ENCODE measurements at regions not wholly inside any gene's neighbourhood (a gene's known extent, or its start where the extent isn't known, plus 50 kb on each side); places are given as distances from the start of the nearest gene placed in this dataset.

DNA sequence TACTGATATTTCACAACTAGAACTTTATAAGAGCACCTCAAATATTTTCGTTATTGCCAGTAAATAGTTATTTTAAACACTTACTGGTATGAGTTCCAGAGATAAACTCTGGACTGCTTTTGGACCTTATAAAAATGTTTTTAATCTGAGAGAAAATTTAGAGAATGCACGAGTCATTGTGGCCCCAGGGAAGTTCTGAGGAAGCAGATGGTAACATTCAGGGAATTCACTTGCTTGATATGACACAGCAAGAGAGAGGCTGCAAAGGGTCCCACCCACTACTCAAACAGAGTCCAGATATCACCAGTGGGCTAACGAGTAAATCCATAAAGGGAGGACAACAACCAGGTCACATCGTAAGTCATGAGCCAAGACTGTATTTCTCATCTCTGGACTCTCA lies 526.8 kb downstream of the TDRD15 start:
- POLR2A ChIA-PET = no interaction called here
- TF ChIP-seq, protein P1, sequence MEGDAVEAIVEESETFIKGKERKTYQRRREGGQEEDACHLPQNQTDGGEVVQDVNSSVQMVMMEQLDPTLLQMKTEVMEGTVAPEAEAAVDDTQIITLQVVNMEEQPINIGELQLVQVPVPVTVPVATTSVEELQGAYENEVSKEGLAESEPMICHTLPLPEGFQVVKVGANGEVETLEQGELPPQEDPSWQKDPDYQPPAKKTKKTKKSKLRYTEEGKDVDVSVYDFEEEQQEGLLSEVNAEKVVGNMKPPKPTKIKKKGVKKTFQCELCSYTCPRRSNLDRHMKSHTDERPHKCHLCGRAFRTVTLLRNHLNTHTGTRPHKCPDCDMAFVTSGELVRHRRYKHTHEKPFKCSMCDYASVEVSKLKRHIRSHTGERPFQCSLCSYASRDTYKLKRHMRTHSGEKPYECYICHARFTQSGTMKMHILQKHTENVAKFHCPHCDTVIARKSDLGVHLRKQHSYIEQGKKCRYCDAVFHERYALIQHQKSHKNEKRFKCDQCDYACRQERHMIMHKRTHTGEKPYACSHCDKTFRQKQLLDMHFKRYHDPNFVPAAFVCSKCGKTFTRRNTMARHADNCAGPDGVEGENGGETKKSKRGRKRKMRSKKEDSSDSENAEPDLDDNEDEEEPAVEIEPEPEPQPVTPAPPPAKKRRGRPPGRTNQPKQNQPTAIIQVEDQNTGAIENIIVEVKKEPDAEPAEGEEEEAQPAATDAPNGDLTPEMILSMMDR (IDR thresholded peaks at IDR 0.05; ENCODE audit: insufficient read depth, low read depth, low read length) = no peak
- DNase-seq (ENCODE audit: low read depth) = peak; percentile 69
- no peaks in the 10 kb centered on the region for H3K27me3 ChIP-seq (ENCODE audit: control insufficient read depth, insufficient read depth, low read length)
- CTCF ChIA-PET = no interaction called here
- no peak overlapping the region for H3K4me3 ChIP-seq (ENCODE audit: low read depth, low read length)
- H3K36me3 ChIP-seq (ENCODE audit: control insufficient read depth, insufficient read depth, low read length) = no peaks in the 10 kb centered on the region

DNA sequence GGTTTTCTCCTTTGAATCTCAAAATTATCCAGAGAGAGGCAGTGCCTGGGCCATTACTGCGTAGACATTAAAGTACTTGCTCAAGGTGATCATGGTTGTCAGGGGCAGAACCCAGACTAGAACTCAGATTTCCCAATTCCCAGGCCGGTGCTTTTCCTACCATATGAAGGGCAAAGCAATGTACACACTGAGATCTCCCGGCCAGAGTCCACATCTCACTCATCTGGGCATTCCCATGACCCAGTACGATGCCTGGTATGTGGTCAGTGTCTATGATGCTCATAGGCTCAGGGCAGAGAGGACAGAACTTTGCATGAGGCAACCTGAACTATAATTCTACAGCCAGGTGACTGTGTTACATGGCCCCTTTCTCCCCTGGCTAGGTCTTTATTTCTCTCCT lies 531.4 kb downstream of the TDRD15 start:
- Histone ChIP-seq H3K4me3 (ENCODE audit: low read depth, low read length) (no peak overlapping the region), H3K27me3 (ENCODE audit: control insufficient read depth, insufficient read depth, low read length) (no peaks in the 10 kb centered on the region), H3K36me3 (ENCODE audit: control insufficient read depth, insufficient read depth, low read length) (no peaks in the 10 kb centered on the region)
- POLR2A ChIA-PET = no interaction called here
- CTCF ChIA-PET = no interaction called here
- TF ChIP-seq, protein P1 (IDR thresholded peaks at IDR 0.05; ENCODE audit: insufficient read depth, low read depth, low read length) = no peak
- DNase-seq (ENCODE audit: low read depth) = no peak

DNA sequence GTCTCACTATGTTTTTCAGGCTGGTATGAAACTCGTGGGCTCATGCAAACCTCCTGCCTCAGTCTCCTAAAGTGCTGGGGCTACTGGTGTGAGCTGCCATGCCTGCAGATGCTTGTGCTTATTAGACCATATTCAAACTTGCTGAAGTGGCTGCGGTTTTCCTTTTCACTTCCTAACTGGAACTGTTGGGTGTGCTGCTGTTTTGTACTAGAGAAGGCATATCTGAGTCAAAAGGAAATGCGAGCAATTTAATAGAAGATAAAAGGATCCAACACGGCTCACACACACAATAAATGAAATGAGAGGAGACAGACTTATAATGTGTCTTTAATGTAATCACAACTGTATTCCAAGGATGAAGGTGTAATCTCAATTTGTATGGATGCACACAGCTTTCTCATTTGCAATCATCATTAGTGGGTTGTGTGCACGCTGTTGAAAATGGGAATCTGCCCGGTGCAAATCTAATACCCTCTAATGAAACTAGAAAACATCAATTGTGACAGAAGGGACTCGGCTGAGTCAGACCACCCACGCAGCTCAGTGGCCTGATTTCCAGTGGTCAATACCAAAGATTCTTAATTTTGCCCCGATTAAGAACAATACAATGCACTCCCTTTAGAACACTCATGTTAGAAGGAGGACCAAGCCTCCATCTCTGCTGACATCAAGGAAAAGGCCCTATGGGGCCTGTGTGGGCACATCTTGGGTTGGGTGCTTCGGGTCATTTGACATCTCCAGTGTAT lies 532.7 kb downstream of the TDRD15 start:
- CTCF ChIA-PET = no interaction called here
- H3K36me3 ChIP-seq (ENCODE audit: control insufficient read depth, insufficient read depth, low read length) = no peaks in the 10 kb centered on the region
- H3K27me3 ChIP-seq (ENCODE audit: control insufficient read depth, insufficient read depth, low read length) = no peaks in the 10 kb centered on the region
- no peak overlapping the region for H3K4me3 ChIP-seq (ENCODE audit: low read depth, low read length)
- TF ChIP-seq, protein P1 (IDR thresholded peaks at IDR 0.05; ENCODE audit: insufficient read depth, low read depth, low read length) = no peak
- POLR2A ChIA-PET = no interaction called here
- DNase-seq (ENCODE audit: low read depth) = no peak

DNA sequence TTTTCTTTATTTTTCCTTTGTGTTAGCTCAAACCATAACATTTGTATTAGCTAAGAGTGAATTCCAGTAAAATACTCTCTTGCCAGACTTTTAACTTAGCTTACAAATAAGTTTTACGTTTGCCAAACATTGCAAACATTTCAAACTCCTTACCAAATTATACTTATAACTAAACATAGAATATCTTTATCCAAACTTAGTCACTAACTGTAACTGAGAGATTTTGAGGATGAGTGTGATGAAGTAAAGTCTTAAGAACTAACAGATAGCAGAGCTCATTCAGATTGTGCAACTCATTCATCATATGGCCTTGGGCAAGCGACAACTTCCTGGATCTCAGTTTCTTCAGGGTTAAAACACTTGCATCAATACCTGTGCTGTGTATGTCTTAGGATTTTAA lies 533.7 kb downstream of the TDRD15 start:
- no peak overlapping the region for H3K4me3 ChIP-seq (ENCODE audit: low read depth, low read length)
- no peaks in the 10 kb centered on the region for H3K36me3 ChIP-seq (ENCODE audit: control insufficient read depth, insufficient read depth, low read length)
- H3K27me3 ChIP-seq (ENCODE audit: control insufficient read depth, insufficient read depth, low read length) = no peaks in the 10 kb centered on the region
- no peak for DNase-seq (ENCODE audit: low read depth)
- CTCF ChIA-PET = no interaction called here
- POLR2A ChIA-PET = no interaction called here
- TF ChIP-seq, protein P1 (IDR thresholded peaks at IDR 0.05; ENCODE audit: insufficient read depth, low read depth, low read length) = no peak

DNA sequence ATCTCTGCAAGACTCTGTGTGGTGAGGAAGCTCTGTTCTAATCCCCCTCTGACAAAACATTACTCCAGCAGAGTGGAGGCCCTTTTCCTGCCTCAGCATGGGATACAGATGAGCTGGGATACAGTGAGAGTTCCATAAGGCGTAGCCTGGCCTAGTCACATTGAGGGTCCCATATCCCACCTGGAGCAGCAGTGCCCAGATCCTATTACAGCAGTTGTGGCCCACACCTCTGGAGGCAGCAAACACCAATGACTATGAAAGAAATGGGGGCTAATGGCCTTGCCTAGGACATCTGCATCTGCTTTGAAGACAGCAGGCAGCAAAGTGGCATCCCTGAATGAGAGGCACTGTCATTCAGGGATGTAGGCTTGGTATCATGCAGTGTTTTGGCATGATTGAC lies 534.5 kb downstream of the TDRD15 start:
- no peak overlapping the region for H3K4me3 ChIP-seq (ENCODE audit: low read depth, low read length)
- H3K36me3 ChIP-seq (ENCODE audit: control insufficient read depth, insufficient read depth, low read length) = no peaks in the 10 kb centered on the region
- ChIA-PET POLR2A (no interaction called here), CTCF (no interaction called here)
- no peaks in the 10 kb centered on the region for H3K27me3 ChIP-seq (ENCODE audit: control insufficient read depth, insufficient read depth, low read length)
- TF ChIP-seq, protein P1 (IDR thresholded peaks at IDR 0.05; ENCODE audit: insufficient read depth, low read depth, low read length) = no peak
- DNase-seq (ENCODE audit: low read depth) = no peak

All from BJ (cell line).